ENCODE measurements at regions not wholly inside any gene's neighbourhood (a gene's known extent, or its start where the extent isn't known, plus 50 kb on each side); places are given as distances from the start of the nearest gene placed in this dataset.
"Not testable (repeated sequence)": the region's sequence is repeated elsewhere in the genome, so short reads cannot be mapped to it uniquely, and the experiment has no call there.

DNA sequence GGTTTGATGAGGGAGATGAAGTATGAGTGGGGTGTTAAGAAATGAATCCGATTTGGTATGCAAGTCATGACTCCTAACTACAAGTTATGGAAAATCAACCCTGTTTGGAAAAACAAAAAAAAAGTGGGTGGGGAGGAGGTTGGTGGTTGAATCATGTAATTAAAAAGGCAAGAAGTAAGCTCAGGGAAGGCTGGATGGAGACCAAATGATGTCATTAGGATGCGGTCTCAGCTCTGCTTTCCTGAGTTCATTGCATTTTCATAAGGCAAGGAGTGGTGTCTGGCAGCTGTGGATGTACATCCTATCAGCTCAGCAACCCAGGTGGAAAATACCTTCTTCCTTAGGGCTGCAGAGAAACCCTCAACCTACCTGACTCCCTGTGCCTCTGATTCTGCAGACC lies 60.4 kb upstream of the AKAP12 start:
- H3K27me3 Mint-ChIP-seq (ENCODE audit: low read depth) = no peaks in the 10 kb centered on the region
- H3K36me3 Mint-ChIP-seq (ENCODE audit: low read depth) = peaks cover 3% of the 10 kb centered on the region
- TF ChIP-seq, protein P1, sequence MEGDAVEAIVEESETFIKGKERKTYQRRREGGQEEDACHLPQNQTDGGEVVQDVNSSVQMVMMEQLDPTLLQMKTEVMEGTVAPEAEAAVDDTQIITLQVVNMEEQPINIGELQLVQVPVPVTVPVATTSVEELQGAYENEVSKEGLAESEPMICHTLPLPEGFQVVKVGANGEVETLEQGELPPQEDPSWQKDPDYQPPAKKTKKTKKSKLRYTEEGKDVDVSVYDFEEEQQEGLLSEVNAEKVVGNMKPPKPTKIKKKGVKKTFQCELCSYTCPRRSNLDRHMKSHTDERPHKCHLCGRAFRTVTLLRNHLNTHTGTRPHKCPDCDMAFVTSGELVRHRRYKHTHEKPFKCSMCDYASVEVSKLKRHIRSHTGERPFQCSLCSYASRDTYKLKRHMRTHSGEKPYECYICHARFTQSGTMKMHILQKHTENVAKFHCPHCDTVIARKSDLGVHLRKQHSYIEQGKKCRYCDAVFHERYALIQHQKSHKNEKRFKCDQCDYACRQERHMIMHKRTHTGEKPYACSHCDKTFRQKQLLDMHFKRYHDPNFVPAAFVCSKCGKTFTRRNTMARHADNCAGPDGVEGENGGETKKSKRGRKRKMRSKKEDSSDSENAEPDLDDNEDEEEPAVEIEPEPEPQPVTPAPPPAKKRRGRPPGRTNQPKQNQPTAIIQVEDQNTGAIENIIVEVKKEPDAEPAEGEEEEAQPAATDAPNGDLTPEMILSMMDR (IDR thresholded peaks at IDR 0.05; ENCODE audit: unreplicated experiment in 3 of 3) = no peak
- H3K9me3 Mint-ChIP-seq = peaks cover 4% of the 10 kb centered on the region
- peak overlapping the region; percentile 27 to 51 (median 50) for H3K27ac Mint-ChIP-seq
- H3K4me3 Mint-ChIP-seq = no peak overlapping the region
- peaks cover 17% of the 10 kb centered on the region for H3K4me1 Mint-ChIP-seq

DNA sequence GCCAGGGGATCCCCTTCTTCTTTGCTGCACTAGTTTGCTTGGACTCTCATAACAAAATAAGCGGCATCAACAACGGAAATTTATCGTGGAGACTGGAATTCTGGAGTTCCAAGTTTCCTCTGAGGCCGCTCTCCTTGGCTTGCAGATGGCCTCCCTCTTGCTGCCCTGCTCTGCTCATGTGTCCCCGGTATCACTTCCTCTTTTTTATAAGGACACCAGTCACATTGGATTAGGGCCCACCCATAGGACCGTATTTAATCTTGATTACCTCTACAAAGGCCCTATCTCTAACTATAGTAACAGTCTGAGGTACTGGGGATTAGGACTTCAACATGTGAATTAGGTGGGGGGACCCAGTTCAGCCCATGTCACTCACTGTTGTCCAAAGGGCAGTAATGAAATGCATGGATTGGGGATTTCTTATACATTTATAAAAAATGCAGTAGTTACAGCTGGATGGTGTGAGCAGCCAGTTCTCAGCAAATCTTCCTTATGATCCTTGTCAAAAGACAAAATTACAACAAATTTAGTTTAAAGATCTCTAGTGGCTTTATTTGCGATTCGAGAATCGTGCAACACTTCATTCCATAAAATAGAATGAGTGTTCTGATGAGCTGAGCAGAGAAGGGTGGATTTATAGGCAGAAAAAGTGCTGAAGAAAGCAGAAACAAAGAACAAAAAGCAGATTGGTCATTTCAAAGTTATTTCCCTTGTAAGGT lies 59.3 kb upstream of the AKAP12 start:
- H3K36me3 Mint-ChIP-seq (ENCODE audit: low read depth) = peaks cover 3% of the 10 kb centered on the region
- TF ChIP-seq, protein P1 (IDR thresholded peaks at IDR 0.05; ENCODE audit: unreplicated experiment in 3 of 3) = no peak
- no peaks in the 10 kb centered on the region for H3K27me3 Mint-ChIP-seq (ENCODE audit: low read depth)
- peaks cover 21% of the 10 kb centered on the region for H3K4me1 Mint-ChIP-seq
- no peak overlapping the region for H3K4me3 Mint-ChIP-seq
- H3K9me3 Mint-ChIP-seq = peaks cover 4% of the 10 kb centered on the region
- peak overlapping the region; percentile 27 to 84 (median 65) for H3K27ac Mint-ChIP-seq

DNA sequence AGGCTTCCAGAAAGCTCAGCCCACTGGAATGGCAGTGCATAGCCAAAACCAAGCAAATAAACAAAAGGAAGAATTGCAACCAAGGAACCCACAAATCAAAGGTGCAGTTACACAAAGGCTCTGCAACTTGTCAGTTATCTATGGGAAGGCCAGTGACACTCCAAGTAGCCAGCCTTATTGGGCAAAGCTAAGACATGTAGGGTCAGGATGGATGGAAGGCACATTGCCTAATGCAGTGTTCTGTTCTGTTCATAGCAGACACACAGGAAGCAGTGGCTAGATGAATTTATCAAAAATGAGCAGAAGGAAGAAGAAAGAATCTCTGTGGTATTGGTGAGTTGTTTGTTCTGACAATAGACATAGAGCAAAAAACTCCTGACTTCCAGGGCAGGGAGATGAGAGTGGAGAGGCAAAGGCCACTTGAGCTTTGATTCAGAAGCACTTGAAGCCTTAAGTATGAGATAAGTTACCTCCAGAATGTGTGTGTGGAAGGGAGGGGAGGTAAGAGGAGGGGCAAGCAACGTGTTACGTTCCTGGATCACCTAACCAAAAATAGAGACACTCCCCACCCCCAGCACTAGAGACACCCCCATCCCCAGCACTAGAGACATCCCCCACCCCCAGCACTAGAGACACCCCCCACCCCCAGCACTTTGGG lies 57.9 kb upstream of the AKAP12 start:
- Mint-ChIP-seq H3K27ac (peak overlapping the region; percentile 0 to 5 (median 4)), H3K36me3 (ENCODE audit: low read depth) (peaks cover 3% of the 10 kb centered on the region), H3K4me3 (no peak overlapping the region), H3K27me3 (ENCODE audit: low read depth) (no peaks in the 10 kb centered on the region), H3K4me1 (peaks cover 32% of the 10 kb centered on the region), H3K9me3 (peaks cover 4% of the 10 kb centered on the region)
- TF ChIP-seq, protein P1 (IDR thresholded peaks at IDR 0.05; ENCODE audit: unreplicated experiment in 3 of 3) = no peak

DNA sequence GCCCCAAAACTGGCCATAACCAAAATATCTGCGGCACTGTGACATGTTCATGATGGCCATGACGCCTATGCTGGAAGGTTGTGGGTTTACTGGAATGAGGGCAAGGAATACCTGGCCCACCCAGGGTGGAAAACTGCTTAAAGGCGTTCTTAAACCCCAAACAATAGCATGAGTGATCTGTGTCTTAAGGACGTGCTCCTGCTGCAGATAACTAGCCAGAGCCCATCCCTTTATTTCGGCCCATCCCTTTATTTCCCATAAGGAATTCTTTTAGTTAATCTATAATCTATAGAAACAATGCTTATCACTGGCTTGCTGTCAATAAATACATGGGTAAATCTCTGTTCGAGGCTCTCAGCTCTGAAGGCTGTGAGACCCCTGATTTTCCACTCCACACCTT lies 56.8 kb upstream of the AKAP12 start:
- H3K4me1 Mint-ChIP-seq = peaks cover 36% of the 10 kb centered on the region
- not testable (repeated sequence) for H3K9me3 Mint-ChIP-seq; H3K27me3 Mint-ChIP-seq (ENCODE audit: low read depth); H3K27ac Mint-ChIP-seq; H3K4me3 Mint-ChIP-seq; H3K36me3 Mint-ChIP-seq (ENCODE audit: low read depth)

DNA sequence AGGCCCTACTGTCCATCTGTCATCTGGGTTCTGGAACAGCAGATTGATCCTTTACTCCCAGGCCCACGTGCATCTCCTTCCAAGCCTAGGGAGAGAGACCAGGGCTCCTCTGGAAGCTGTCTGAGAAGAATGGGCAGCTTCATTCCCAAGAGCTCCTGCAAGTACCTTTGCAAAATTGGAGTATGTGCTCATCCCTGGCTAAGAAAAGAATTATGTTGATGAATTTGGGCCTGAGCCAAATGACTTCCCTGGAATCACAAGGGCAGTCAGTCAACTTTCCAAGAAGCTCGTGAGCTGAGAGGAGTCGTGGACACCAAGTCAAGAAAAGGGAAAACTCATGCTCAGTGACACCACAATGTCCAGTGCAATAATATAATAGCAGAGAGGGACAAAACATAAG lies 54.6 kb upstream of the AKAP12 start:
- Mint-ChIP-seq H3K27me3 (ENCODE audit: low read depth) (no peaks in the 10 kb centered on the region), H3K4me3 (no peak overlapping the region), H3K36me3 (ENCODE audit: low read depth) (peaks cover 3% of the 10 kb centered on the region), H3K4me1 (peaks cover 27% of the 10 kb centered on the region), H3K27ac (peak overlapping the region; percentile 29 to 77 (median 72)), H3K9me3 (peaks cover 4% of the 10 kb centered on the region)
- TF ChIP-seq, protein P1 (IDR thresholded peaks at IDR 0.05; ENCODE audit: unreplicated experiment in 3 of 3) = no peak

DNA sequence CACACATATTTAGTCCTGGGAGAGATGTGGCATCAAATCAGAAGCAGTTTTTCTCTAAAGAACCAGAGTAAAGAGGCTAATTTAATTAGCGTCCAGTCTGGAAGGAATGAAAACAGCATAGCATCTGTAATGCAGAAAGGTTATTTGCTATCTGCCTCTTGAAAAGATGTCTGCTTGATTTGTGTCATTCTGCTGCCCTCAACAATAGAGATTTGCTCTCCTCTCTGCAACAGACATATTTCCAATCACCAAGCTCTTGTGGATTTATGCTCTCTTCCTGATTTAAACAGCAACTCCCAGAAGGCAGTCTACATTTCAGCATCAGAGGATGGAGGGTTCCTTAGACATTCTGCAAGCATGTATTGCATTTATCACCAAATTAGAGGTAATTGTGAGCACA lies 53.5 kb upstream of the AKAP12 start:
- Mint-ChIP-seq H3K27me3 (ENCODE audit: low read depth) (no peaks in the 10 kb centered on the region), H3K36me3 (ENCODE audit: low read depth) (peaks cover 3% of the 10 kb centered on the region), H3K27ac (peak overlapping the region; percentile 57 to 94 (median 91)), H3K9me3 (peaks cover 4% of the 10 kb centered on the region), H3K4me3 (no peak overlapping the region), H3K4me1 (peaks cover 23% of the 10 kb centered on the region)
- TF ChIP-seq, protein P1 (IDR thresholded peaks at IDR 0.05; ENCODE audit: unreplicated experiment in 3 of 3) = no peak
